Endothelial cell of umbilical vein (primary cell): ENCODE measurements at regions not wholly inside any gene's neighbourhood (a gene's known extent, or its start where the extent isn't known, plus 50 kb on each side); places are given as distances from the start of the nearest gene placed in this dataset.

Experiments
- BruUV-seq: library from RNA; stranded (reverse); fragments of 400-500 nt; replicated peaks from 2 replicates; lab custom pipeline; 2021; lab: Mats Ljungman, UMichigan
- CTCF ChIA-PET: fragments of 300-600, 350-600 bp; sonication (Branson Sonifier 250); formaldehyde crosslinking; loops from one replicate; lab custom pipeline; 2021; ENCODE audit warnings: antibody characterized with exemption, inconsistent platforms; lab: Charles Lee
- POLR2A ChIA-PET: fragments of 300-600, 350-600 bp; sonication (Branson Sonifier 250); formaldehyde crosslinking; loops from one replicate; lab custom pipeline; 2021; ENCODE audit warnings: antibody characterized with exemption, inconsistent platforms; lab: Charles Lee
- DNase-seq: peaks from one replicate; pipeline ENCODE4 v3.0.0-alpha.2; 2011; ENCODE audit warnings: low read depth, low spot score
- FAIRE-seq: peaks from 2 replicates; lab custom pipeline; 2011; peaks lifted over from hg19 to GRCh38; lab: Jason Lieb, UNC
- H2AFZ ChIP-seq: 2 replicates; pipeline ENCODE4 v1.6.0; 2012; ENCODE audit warnings: low read depth, low read length, control low read depth, inconsistent platforms
- H3K27ac ChIP-seq: 2 replicates; pipeline ENCODE4 v1.5.1; 2011; ENCODE audit warnings: low read depth, mild to moderate bottlenecking, control low read depth, low read length, moderate library complexity; ENCODE audit not compliant: insufficient read depth
- H3K27me3 ChIP-seq, 2 experiments: 2 replicates each; pipeline versions ENCODE4 v1.6.0 to v1.6.1; 2011; ENCODE audit warnings: low read length in 2 of 2, mixed read lengths in 1 of 2; ENCODE audit not compliant: control insufficient read depth in 2 of 2, insufficient read depth in 2 of 2
- H3K36me3 ChIP-seq, 2 experiments: 2 replicates in 1 of 2; 3 replicates in 1 of 2; pipeline ENCODE4 v1.5.1; 2011; ENCODE audit warnings: low read length in 2 of 2, mild to moderate bottlenecking in 1 of 2, moderate library complexity in 1 of 2; ENCODE audit not compliant: control insufficient read depth in 2 of 2, insufficient read depth in 2 of 2; ENCODE audit errors: extremely low read depth in 1 of 2
- H3K4me1 ChIP-seq: 3 replicates; pipeline ENCODE4 v1.5.1; 2011; ENCODE audit warnings: mild to moderate bottlenecking, low read length; ENCODE audit not compliant: control insufficient read depth, insufficient read depth; ENCODE audit errors: extremely low read depth
- H3K4me2 ChIP-seq: 2 replicates; pipeline ENCODE4 v1.6.1; 2011; ENCODE audit warnings: low read length, control low read depth, mixed read lengths; ENCODE audit not compliant: insufficient read depth
- H3K4me3 ChIP-seq, 3 experiments: fragments of 200-600 bp in 1 of 3; sonication (generic), shearing (Covaris generic) in 1 of 3; replicated peaks in 1 of 3; 2 replicates each; pipeline ENCODE4 v1.5.1; 2011 to 2016; ENCODE audit warnings: control low read depth in 3 of 3, low read length in 3 of 3, mild to moderate bottlenecking in 2 of 3, inconsistent platforms in 1 of 3, low read depth in 1 of 3, moderate library complexity in 1 of 3; ENCODE audit not compliant: insufficient read depth in 1 of 3
- H3K79me2 ChIP-seq: 2 replicates; pipeline ENCODE4 v1.6.0; 2012; ENCODE audit warnings: low read length, inconsistent platforms; ENCODE audit not compliant: control insufficient read depth, insufficient read depth
- H3K9ac ChIP-seq: replicated peaks from 2 replicates; pipeline ENCODE3; 2011; ENCODE audit warnings: low read length, control low read depth; ENCODE audit not compliant: insufficient read depth; ENCODE audit errors: extremely low read depth
- H3K9me1 ChIP-seq: replicated peaks from 3 replicates; pipeline ENCODE4 v1.6.0; 2011; ENCODE audit warnings: mild to moderate bottlenecking, low read length; ENCODE audit not compliant: control insufficient read depth, insufficient read depth; ENCODE audit errors: extremely low read depth
- H3K9me3 ChIP-seq: replicated peaks from 2 replicates; pipeline ENCODE4 v1.5.1; 2012; ENCODE audit warnings: low read length, inconsistent platforms; ENCODE audit not compliant: control insufficient read depth, insufficient read depth
- H4K20me1 ChIP-seq: replicated peaks from 2 replicates; pipeline ENCODE3; 2011; ENCODE audit warnings: mild to moderate bottlenecking, low read length; ENCODE audit not compliant: control insufficient read depth, insufficient read depth; ENCODE audit errors: extremely low read depth
- EZH2 ChIP-seq: IDR thresholded peaks from 2 replicates; pipeline ENCODE4 v1.6.1; 2012; ENCODE audit warnings: borderline replicate concordance, low read depth, mild to moderate bottlenecking, moderate library complexity, low read length, inconsistent platforms; ENCODE audit not compliant: severe bottlenecking
- FOS ChIP-seq: IDR thresholded peaks from 2 replicates; pipeline ENCODE4 v1.6.1; 2011; ENCODE audit warnings: mild to moderate bottlenecking, low read length, moderate library complexity, borderline replicate concordance; ENCODE audit not compliant: insufficient read depth
- GATA2 ChIP-seq: IDR thresholded peaks from 2 replicates; pipeline ENCODE4 v1.7.0; 2011; ENCODE audit warnings: low read depth, mild to moderate bottlenecking, moderate library complexity, mixed read lengths, low read length; ENCODE audit not compliant: insufficient read length, insufficient read depth
- JUN ChIP-seq: IDR thresholded peaks from 2 replicates; pipeline ENCODE4 v1.6.1; 2011; ENCODE audit warnings: borderline replicate concordance, low read depth; ENCODE audit not compliant: insufficient read length, insufficient read depth
- MYC ChIP-seq: IDR thresholded peaks from one replicate; pipeline ENCODE4 v1.6.1; 2011; ENCODE audit warnings: mild to moderate bottlenecking, low read depth, low read length
- POLR2A ChIP-seq: IDR thresholded peaks from 2 replicates; pipeline ENCODE4 v1.6.1; 2012; ENCODE audit warnings: low read depth, mild to moderate bottlenecking, control low read depth, low read length
- POLR2AphosphoS5 ChIP-seq: IDR thresholded peaks from 2 replicates; pipeline ENCODE4 v1.6.1; 2012; ENCODE audit warnings: low read depth, mild to moderate bottlenecking, control low read depth, low read length, moderate library complexity; ENCODE audit not compliant: insufficient read depth
- dilution Hi-C: fragments of 300-500 bp; cut with MboI; formaldehyde crosslinking; loops from one replicate; pipeline ENCODE4 v1.15.0; 2019; ENCODE audit warnings: low sequenced_read_pairs; ENCODE audit not compliant: extremely low pct_ligation_motif_present
- intact Hi-C: fragments of 100-400 bp; cut with micrococcal nuclease; formaldehyde crosslinking; loops from one replicate; pipeline ENCODE4 v1.10.0; 2022
- TF ChIP-seq, protein P1 (sequence below): IDR thresholded peaks from 2 replicates; pipeline ENCODE4 v1.6.1; 2011; ENCODE audit not compliant: insufficient read depth, insufficient read length
- TF ChIP-seq, protein P2 (sequence below), 2 donors: IDR thresholded peaks; 1 replicate in 1 of 2; 2 replicates in 1 of 2; pipeline ENCODE4 v1.5.1; 2011; ENCODE audit warnings: low read length in 2 of 2, mild to moderate bottlenecking in 2 of 2, moderate library complexity in 2 of 2, control low read depth in 1 of 2, inconsistent platforms in 1 of 2, low read depth in 1 of 2; ENCODE audit not compliant: insufficient read depth in 1 of 2; ENCODE audit errors: extremely low read depth in 1 of 2

DNA sequence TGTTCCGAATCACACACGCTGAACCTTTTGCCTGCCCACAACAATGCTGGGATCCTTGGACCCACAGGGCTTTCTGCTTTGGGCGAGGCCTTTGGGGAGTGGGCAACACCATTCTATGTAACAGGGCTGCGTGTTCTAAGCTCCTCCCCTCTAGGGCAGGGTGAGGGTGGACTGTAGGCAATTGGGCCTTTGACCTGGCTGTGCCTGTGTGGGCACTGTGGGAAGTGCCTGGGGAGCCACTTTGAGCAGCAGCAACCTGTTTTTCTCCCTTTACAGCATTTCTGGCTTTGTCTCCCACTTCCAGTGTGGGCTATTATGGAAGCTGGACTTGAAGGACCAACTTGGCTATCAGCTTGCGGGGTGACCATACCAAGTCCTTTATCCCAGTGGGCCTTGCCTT lies 128.9 kb upstream of the WSCD1 start:
- Histone ChIP-seq H3K4me2 (no peak overlapping the region), H3K9me3 (no peaks in the 10 kb centered on the region), H3K4me1 (no peaks in the 10 kb centered on the region), H3K4me3 (no peak overlapping the region), H3K9me1 (no peaks in the 10 kb centered on the region), H2AFZ (no peak overlapping the region), H3K79me2 (no peaks in the 10 kb centered on the region), H3K27ac (no peak overlapping the region), H3K27me3 (peaks cover 11 to 18% of the 10 kb centered on the region in 2 experiments), H3K36me3 (no peaks in the 10 kb centered on the region), H3K9ac (no peak overlapping the region), H4K20me1 (no peaks in the 10 kb centered on the region)
- DNase-seq (no peak), FAIRE-seq (no peak)
- dilution Hi-C loops (no loop called here), intact Hi-C loops (no loop called here)
- TF ChIP-seq, protein P1, sequence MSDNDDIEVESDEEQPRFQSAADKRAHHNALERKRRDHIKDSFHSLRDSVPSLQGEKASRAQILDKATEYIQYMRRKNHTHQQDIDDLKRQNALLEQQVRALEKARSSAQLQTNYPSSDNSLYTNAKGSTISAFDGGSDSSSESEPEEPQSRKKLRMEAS = no peak
- TF ChIP-seq JUN (no peak), POLR2A (no peak), GATA2 (no peak), FOS (no peak), POLR2AphosphoS5 (no peak), EZH2 (no peak), MYC (no peak)
- TF ChIP-seq, protein P2, sequence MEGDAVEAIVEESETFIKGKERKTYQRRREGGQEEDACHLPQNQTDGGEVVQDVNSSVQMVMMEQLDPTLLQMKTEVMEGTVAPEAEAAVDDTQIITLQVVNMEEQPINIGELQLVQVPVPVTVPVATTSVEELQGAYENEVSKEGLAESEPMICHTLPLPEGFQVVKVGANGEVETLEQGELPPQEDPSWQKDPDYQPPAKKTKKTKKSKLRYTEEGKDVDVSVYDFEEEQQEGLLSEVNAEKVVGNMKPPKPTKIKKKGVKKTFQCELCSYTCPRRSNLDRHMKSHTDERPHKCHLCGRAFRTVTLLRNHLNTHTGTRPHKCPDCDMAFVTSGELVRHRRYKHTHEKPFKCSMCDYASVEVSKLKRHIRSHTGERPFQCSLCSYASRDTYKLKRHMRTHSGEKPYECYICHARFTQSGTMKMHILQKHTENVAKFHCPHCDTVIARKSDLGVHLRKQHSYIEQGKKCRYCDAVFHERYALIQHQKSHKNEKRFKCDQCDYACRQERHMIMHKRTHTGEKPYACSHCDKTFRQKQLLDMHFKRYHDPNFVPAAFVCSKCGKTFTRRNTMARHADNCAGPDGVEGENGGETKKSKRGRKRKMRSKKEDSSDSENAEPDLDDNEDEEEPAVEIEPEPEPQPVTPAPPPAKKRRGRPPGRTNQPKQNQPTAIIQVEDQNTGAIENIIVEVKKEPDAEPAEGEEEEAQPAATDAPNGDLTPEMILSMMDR (IDR thresholded peaks at IDR 0.05; ENCODE audit: extremely low read depth in 1 of 2, insufficient read depth in 1 of 2, low read depth in 1 of 2, low read length in 2 of 2) = no peak
- POLR2A ChIA-PET = no interaction called here
- BruUV-seq = no TSS peak
- CTCF ChIA-PET = no interaction called here
